Panc1 (cell line): ENCODE measurements at regions not wholly inside any gene's neighbourhood (a gene's known extent, or its start where the extent isn't known, plus 50 kb on each side); places are given as distances from the start of the nearest gene placed in this dataset.

Experiments used
- CTCF ChIP-seq: fragments of 450-650 bp; IDR thresholded peaks from 2 replicates; pipeline ENCODE4 v1.5.1; 2017; ENCODE audit warnings: mild to moderate bottlenecking
- SIN3A ChIP-seq: IDR thresholded peaks from 2 replicates; pipeline ENCODE4 v1.6.1; 2012; ENCODE audit warnings: low read depth, mild to moderate bottlenecking, low read length, moderate library complexity, borderline replicate concordance; ENCODE audit not compliant: insufficient read depth
- TCF7L2 ChIP-seq: IDR thresholded peaks from 2 replicates; pipeline ENCODE4 v1.6.1; 2011; ENCODE audit warnings: mild to moderate bottlenecking, low read depth, low read length, inconsistent platforms

GRCh38 chr5:130965920-130966319, 199.1 kb downstream of the HINT1 start:
- TF ChIP-seq SIN3A: no peak
- no peak for TF ChIP-seq TCF7L2
- no peak for TF ChIP-seq CTCF
